MM.1S (cell line): ENCODE measurements at regions not wholly inside any gene's neighbourhood (a gene's known extent, or its start where the extent isn't known, plus 50 kb on each side); places are given as distances from the start of the nearest gene placed in this dataset.

ENCODE experiments used
- DNase-seq: peaks from one replicate; pipeline ENCODE4 v3.0.0-alpha.2; 2015
- H2AFZ ChIP-seq: fragments of 300-600 bp; sonication (generic); 2 replicates; pipeline ENCODE4 v1.6.0; 2016; ENCODE audit warnings: antibody characterized with exemption, low read length
- H3F3A ChIP-seq: fragments of 300-600 bp; sonication (generic); 2 replicates; pipeline ENCODE4 v1.6.1; 2016; ENCODE audit warnings: mild to moderate bottlenecking, antibody characterized with exemption, low read length, moderate library complexity, mixed read lengths; ENCODE audit not compliant: insufficient read depth
- H3K27ac ChIP-seq: fragments of 300-600 bp; sonication (generic); 2 replicates; pipeline ENCODE4 v1.5.1; 2016; ENCODE audit warnings: mild to moderate bottlenecking, low read length
- H3K27me3 ChIP-seq: fragments of 300-600 bp; sonication (generic); replicated peaks from 2 replicates; pipeline ENCODE4 v1.6.0; 2016; ENCODE audit warnings: low read length; ENCODE audit not compliant: insufficient read depth
- H3K36me3 ChIP-seq: fragments of 300-600 bp; sonication (generic); replicated peaks from 2 replicates; pipeline ENCODE4 v1.6.1; 2016; ENCODE audit warnings: mild to moderate bottlenecking, low read length, mixed read lengths; ENCODE audit not compliant: insufficient read depth
- H3K4me1 ChIP-seq: fragments of 300-600 bp; sonication (generic); 2 replicates; pipeline ENCODE4 v1.6.1; 2016; ENCODE audit warnings: low read length, mixed read lengths
- H3K4me2 ChIP-seq: fragments of 300-600 bp; sonication (generic); 2 replicates; pipeline ENCODE4 v1.6.0; 2016; ENCODE audit warnings: low read depth, low read length
- H3K4me3 ChIP-seq: fragments of 300-600 bp; sonication (generic); 2 replicates; pipeline ENCODE4 v1.5.1; 2016; ENCODE audit warnings: low read length, mixed read lengths
- H3K79me2 ChIP-seq: fragments of 300-600 bp; sonication (generic); 2 replicates; pipeline ENCODE4 v1.6.1; 2016; ENCODE audit warnings: mixed run types, low read length, mixed read lengths
- H3K9ac ChIP-seq: fragments of 300-600 bp; sonication (generic); 2 replicates; pipeline ENCODE4 v1.6.1; 2016; ENCODE audit warnings: low read length, mixed read lengths
- H3K9me2 ChIP-seq: fragments of 300-600 bp; sonication (generic); replicated peaks from 2 replicates; pipeline ENCODE4 v1.6.1; 2016; ENCODE audit warnings: mild to moderate bottlenecking, low read length, mixed read lengths; ENCODE audit not compliant: insufficient read depth
- H3K9me3 ChIP-seq: fragments of 300-600 bp; sonication (generic); replicated peaks from 2 replicates; pipeline ENCODE4 v1.6.1; 2016; ENCODE audit warnings: mild to moderate bottlenecking, low read length, mixed read lengths; ENCODE audit not compliant: insufficient read depth
- H4K20me1 ChIP-seq: fragments of 300-600 bp; sonication (generic); 2 replicates; pipeline ENCODE4 v1.6.1; 2016; ENCODE audit warnings: mild to moderate bottlenecking, low read length, moderate library complexity, mixed read lengths; ENCODE audit not compliant: insufficient read depth
- EZH2 ChIP-seq: fragments of 300-600 bp; sonication (generic); optimal IDR thresholded peaks from 2 replicates; pipeline ENCODE3; 2017; ENCODE audit warnings: low read depth, mild to moderate bottlenecking, antibody characterized with exemption, low read length, mixed read lengths
- EZH2phosphoT487 ChIP-seq: fragments of 300-600 bp; sonication (generic); IDR thresholded peaks from 2 replicates; pipeline ENCODE4 v1.6.1; 2018; ENCODE audit warnings: antibody characterized with exemption, low read length
- TF ChIP-seq, protein P1 (sequence below): fragments of 300-600 bp; sonication (generic); IDR thresholded peaks from 2 replicates; pipeline ENCODE4 v1.5.1; 2016; ENCODE audit warnings: antibody characterized with exemption, low read length, mixed read lengths

DNA sequence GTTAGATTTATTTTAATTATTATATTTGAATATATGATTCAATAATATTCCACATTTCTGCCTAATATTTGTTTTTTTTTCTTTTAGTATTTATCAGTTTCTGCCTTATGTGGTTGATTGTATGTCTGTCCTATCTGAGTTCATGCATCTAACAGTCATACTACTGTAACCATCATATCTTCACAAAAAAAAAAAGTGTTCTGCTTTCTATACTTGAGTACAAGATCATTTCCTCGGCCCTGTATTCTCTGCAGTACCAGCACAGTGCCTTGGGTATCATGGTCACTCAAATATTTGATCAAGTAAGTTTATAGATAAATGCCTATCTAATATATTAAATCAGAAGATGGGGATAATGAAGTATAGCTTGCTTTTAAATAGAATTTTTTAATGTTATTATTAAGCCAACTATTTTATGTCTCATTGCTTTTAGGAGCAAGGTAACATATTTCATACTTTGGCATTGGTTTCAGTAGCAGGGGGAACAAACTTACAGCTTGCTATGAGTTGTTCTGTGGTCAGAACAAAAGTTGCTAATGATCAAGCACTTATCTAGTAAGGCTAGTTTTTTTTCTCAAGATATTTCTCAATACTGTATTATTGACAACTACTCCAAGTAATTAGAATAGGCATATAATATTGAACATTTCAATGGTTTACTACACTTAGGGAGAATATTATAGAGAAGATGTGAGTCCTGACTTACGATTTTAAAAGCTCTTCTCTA lies 290.5 kb upstream of the FBXO33 start:
- Histone ChIP-seq H3K4me2 (no peak overlapping the region), H3K79me2 (no peaks in the 10 kb centered on the region), H3K4me3 (no peak overlapping the region), H3K27ac (no peak overlapping the region), H3K27me3 (no peaks in the 10 kb centered on the region), H3K9me2 (no peaks in the 10 kb centered on the region), H3K36me3 (no peaks in the 10 kb centered on the region), H2AFZ (no peak overlapping the region), H3F3A (no peaks in the 10 kb centered on the region), H3K9me3 (no peaks in the 10 kb centered on the region), H4K20me1 (no peaks in the 10 kb centered on the region), H3K9ac (no peak overlapping the region), H3K4me1 (no peaks in the 10 kb centered on the region)
- TF ChIP-seq EZH2phosphoT487 (no peak), EZH2 (no peak)
- TF ChIP-seq, protein P1, sequence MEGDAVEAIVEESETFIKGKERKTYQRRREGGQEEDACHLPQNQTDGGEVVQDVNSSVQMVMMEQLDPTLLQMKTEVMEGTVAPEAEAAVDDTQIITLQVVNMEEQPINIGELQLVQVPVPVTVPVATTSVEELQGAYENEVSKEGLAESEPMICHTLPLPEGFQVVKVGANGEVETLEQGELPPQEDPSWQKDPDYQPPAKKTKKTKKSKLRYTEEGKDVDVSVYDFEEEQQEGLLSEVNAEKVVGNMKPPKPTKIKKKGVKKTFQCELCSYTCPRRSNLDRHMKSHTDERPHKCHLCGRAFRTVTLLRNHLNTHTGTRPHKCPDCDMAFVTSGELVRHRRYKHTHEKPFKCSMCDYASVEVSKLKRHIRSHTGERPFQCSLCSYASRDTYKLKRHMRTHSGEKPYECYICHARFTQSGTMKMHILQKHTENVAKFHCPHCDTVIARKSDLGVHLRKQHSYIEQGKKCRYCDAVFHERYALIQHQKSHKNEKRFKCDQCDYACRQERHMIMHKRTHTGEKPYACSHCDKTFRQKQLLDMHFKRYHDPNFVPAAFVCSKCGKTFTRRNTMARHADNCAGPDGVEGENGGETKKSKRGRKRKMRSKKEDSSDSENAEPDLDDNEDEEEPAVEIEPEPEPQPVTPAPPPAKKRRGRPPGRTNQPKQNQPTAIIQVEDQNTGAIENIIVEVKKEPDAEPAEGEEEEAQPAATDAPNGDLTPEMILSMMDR, result no peak
- DNase-seq, result no peak

DNA sequence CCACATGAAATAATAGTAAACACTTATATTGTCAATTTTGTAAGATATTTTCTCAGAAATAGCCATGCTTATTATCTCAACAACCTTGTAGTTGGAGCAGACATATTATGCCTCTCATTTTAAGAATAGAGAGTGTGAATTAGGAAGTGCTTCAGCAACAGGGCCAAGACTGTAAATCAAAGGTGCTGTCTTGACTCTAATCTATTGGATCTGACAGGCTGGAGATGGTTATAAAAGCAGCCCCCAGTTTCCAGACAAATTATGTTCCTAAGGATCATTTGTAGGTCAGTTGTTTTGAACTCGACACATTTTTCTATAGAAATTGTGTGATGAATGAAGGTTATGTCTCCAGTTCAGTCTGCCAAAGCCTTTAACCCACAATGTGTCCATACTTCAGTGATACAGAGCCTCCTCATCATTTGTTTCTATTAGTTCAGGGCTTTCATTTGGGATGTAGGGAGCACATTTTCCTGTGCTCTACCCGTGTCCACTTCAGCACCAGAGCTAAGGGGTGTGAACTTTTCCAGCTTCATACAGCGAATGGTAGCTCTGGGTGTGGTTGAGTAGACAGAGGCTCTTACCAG lies 284.8 kb upstream of the FBXO33 start:
- H3F3A ChIP-seq, result no peaks in the 10 kb centered on the region
- H3K9me3 ChIP-seq, result no peaks in the 10 kb centered on the region
- DNase-seq, result no peak
- H3K4me2 ChIP-seq, result no peak overlapping the region
- H2AFZ ChIP-seq, result no peak overlapping the region
- H3K9me2 ChIP-seq, result no peaks in the 10 kb centered on the region
- TF ChIP-seq EZH2, result no peak
- TF ChIP-seq EZH2phosphoT487, result no peak
- TF ChIP-seq, protein P1, result no peak
- no peak overlapping the region for H3K4me3 ChIP-seq
- H3K79me2 ChIP-seq, result no peaks in the 10 kb centered on the region
- H3K36me3 ChIP-seq, result no peaks in the 10 kb centered on the region
- no peaks in the 10 kb centered on the region for H4K20me1 ChIP-seq
- H3K4me1 ChIP-seq, result no peaks in the 10 kb centered on the region
- H3K27me3 ChIP-seq, result no peaks in the 10 kb centered on the region
- H3K27ac ChIP-seq, result no peak overlapping the region
- H3K9ac ChIP-seq, result no peak overlapping the region

DNA sequence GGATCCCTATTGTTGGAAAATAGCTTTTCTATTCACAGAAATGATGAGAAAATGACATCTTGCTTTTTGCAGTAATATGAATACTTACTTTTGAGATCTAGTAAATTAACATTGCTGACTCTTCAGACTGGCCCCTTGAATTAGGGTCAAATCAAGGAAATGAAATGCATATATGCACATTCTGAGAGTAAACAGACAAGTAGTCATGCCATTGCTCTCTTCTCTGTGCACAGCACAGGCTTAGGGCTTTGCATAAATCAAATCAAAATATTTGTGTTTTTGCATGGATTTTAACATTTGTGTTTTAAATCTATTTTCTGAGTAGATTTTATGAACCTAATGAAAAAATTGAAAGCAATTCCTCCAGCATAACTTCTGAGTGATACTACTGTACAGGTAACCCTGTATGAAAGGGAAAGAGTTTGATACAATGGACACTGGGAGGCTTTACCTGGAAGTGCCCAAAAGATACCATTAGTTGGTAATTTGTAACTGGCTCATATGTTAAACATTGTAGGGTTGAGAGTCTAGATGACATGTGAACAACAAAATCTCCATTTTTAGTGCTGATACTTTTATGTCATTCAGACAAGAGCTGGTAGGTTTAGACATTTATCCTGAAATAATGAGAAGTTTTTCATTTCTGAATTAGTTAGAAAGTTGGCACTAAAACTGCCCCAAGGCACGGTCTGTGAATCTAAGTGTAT lies 280.2 kb upstream of the FBXO33 start:
- H3K9ac ChIP-seq, result no peak overlapping the region
- no peaks in the 10 kb centered on the region for H3K9me2 ChIP-seq
- no peaks in the 10 kb centered on the region for H4K20me1 ChIP-seq
- H3F3A ChIP-seq, result no peaks in the 10 kb centered on the region
- no peak for TF ChIP-seq EZH2
- no peak overlapping the region for H3K4me3 ChIP-seq
- H3K27me3 ChIP-seq, result no peaks in the 10 kb centered on the region
- no peak overlapping the region for H3K27ac ChIP-seq
- H3K9me3 ChIP-seq, result no peaks in the 10 kb centered on the region
- H3K4me1 ChIP-seq, result no peaks in the 10 kb centered on the region
- no peaks in the 10 kb centered on the region for H3K79me2 ChIP-seq
- DNase-seq, result no peak
- no peak overlapping the region for H3K4me2 ChIP-seq
- H3K36me3 ChIP-seq, result no peaks in the 10 kb centered on the region
- no peak overlapping the region for H2AFZ ChIP-seq
